Renal cortex interstitium (tissue), 11 donors: ENCODE measurements at regions not wholly inside any gene's neighbourhood (a gene's known extent, or its start where the extent isn't known, plus 50 kb on each side); places are given as distances from the start of the nearest gene placed in this dataset.

Source experiments
- DNase-seq, 11 donors: peaks; one replicate each; pipeline ENCODE4 v3.0.0-alpha.2; 2013; ENCODE audit warnings: low read depth in 9 of 11, low spot score in 4 of 11; ENCODE audit errors: extremely low read depth in 1 of 11

DNA sequence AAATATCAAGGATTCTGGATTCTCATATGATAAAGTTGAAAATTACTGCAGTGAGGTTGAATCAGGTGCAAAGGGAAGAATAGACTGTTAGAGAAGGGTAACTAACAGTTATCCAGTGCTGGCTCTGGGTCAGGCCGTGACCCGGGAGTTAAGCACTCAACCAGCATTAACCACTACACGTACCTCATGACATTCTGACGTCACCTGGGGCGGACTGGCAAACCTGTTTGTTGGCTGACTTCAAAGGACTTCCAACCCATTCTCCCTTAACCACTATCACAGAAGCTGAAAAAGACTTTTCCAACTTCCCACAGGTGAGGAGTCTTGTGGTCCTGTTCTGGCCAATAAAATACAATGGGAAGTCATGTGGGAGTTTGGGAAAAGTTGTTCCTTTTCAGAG, 268.9 kb downstream of the ENC1 start:
- no peak for DNase-seq

DNA sequence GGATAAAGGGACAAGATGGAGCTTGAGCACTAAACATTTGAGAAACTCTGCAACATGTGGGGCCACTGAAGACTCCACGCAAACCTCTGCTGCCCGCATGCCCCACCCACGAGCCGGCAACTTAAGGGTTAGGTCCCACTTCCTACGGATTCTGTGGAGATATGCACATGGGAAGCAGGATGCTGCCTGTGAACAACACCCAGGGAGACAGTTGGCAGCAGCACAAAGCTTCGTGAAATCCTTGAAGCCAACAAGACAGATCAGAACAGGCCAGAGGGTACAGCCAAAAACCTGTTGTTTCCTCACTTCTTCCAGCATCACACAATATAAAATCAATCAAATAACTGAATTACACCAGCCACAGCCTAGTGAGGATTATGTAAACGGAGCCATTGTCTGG, 270.4 kb downstream of the ENC1 start:
- DNase-seq: no peak

DNA sequence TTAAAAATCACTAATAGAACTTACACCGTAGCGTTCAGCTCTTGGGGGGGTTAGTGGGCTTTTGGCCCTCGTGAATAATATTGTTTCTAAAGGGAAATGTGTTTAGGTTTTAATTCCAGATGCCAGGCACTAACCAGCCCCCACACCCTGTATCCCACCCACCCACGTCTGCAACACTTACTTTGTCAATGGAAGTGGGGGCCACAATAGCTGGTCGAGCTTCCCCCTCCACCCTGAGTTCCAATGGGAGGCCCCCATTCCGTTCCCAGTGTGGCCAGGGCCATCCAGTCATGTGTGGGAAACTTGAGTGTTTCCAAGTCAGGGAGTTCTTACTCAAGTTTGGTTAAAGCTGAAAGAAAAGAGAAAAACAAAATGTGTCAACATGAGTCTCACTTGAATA, 271.4 kb downstream of the ENC1 start:
- DNase-seq: no peak

DNA sequence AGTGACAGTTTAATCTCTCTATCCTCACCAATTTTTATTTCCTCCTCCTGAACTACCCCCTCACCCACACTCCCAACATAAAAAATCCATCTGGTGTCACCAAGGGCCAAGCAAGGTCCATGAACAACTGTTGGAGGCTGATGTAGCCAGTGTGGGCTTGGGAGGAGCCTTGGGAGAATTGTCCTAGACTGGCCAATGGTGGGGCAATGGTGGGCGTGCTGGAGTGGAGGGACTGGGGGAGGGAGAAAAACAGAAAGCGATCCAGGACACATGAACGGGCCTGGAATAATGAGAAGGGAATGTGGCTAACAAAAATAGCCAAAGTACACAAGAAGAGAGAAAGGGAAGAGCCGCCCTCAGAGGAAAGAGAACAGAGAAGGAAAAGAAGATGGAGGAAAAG, 272.6 kb downstream of the ENC1 start:
- no peak for DNase-seq

DNA sequence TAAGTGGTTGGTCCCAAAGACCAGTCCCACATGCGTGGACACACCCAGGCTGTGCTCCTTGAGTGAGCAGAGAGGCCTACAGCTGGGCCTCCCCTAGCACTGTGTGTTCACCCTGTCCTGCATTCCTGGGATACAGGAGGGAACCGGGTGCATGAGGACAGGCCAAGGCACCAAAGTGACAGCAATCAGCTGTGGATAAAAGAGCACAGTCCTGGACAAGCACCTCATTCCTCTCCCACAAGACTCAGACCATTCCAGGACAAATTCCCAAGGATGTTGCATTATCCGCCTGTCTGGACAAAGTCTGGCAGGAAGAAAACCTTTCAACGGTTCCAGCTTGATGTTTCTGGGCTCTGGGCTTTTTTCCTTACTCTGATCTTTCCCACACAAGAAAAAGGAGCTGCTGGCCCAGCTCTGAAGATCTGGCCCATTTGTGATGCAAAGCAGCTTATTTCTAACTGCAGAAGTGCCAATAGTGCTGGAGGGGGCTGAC, 273.2 kb downstream of the ENC1 start:
- no peak for DNase-seq

DNA sequence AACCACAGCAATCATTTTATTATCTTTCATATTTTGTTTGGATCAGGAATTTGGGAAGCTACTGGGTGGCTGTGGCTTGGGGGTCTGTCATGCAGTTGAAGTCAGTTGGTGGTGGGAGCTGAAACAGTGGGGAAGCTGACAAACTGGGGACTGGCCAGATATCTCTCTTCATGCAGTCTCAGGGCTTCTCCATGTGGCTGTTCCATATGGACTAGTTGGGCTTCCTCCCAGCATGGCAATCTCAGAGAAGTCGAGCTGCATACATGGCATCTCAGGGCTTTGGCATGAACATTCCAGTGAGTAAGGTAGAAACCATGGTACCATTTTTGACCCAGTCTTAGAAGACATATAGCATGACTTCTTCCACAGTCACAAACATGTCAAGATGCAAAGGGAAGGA, 274.8 kb downstream of the ENC1 start:
- no peak for DNase-seq

DNA sequence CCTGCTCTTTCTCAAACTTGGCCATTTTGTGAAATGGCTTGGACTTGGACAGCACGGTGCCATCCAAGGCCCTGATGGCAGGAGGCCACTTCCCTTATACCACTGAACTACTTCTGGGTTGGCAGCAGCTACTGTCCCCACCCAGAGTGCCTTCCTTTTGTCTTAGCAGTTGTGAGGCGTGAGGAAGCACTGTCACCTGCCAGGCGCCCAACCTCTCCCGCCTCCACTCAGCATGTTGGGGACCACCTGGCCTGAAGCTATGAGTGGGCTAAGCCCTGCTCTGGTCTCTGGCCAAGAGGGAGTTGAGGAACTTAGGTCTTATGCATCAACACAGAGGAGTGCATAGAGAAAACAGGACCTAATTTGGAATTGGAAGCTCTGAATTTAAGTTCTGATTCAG, 276.0 kb downstream of the ENC1 start:
- DNase-seq: no peak

DNA sequence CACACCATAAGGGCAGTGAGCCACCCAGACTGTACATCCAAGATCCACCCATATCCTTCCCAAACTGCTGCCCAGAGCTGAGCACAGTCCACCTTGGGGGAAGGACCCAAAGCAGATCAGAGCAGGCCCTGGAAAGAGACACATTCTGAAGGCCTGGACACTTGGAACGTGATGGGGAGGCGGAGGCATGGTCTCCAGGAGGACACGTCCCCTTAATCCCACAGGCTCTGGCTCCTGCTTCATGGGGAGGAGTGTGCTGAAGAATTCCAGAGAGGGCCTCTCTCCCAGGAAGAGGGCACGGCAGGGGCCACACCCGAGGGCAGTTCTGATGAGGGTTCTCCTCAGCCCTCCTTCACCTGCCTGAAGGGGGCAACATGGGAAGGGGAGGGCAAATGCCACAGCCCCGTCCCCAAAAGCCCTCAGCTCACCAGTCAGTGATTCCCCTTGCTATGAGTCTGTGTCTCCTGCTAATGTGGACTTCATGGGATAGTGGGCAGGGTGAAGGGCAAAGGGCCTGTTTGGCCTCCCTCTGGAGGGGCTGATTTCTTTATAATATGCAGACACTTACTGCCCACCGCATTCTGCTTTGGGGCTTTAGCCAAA, 276.8 kb downstream of the ENC1 start:
- DNase-seq: no peak

DNA sequence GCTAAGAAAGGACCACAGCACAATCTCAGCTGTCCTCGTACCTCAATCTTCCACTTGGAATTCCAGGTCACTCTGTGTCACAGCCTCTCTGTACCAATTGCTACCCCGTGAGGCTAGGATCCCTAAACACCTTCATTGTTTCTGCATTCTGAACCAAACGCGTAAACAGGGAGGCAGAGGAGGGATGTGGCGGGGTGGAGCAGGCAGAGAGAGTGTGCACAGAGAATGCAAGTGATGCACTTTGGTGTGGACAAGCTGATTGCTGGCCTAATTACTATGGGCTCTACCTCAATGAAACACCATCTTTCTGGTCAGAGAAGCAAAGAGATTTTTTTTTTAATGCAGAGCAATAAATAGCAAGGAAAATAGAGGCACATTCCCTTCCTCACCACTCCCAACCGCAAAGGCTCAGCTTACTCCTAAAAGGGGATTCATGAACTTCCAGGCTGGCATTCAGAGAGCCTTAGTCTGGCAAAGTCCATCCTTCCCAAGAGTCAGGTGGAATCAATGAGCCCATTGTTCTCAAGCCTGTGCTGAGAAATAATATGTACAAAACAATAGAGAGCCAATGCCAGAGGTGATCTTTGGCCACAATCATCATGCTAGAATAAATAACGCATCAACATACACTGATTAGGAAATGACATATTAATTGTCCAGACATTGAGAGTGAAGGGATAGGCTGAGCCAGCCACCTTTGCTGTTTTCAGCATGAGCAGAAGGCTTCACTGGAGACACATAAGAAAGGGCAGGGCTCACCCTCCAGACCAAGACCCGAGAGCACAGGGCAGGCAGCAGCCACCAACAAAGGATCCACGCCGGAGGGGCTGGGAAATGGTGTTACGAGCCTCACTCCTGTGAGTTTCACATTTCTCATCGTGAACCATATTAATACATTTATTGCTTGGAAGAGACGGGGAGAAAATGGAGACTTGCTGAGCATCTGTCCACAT, 278.8 kb downstream of the ENC1 start:
- DNase-seq: no peak

DNA sequence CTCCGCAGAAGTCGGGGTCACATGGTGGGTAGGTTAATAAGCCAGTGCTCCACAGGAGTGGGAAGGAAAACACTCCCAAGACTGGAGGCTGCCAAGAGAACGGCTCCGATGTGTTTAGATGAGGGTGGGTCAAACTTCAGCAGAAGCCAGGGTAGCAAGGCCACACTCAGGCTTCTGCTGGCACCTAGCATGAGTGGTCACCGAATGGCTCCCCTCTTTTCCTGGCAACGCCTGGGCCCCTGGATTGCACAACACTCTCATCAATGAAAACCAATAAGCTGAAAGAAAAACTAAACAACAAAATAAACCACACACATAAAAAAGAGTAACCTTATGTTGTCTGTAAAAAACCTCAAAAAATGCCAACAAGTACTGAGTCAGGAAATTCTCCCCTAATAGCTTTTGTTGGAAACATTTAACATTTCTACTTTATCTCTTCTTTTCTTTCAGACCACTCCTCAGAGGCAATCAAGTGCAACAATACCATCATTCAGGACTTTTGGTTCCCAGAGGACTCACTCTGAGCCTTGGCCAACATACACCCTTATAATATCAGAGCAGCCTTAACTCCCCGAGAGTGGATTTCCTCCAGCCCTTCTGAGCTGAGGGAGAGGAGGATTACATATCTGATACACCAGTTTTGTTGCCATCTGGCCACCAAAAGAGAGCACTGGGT, 279.9 kb downstream of the ENC1 start:
- DNase-seq: no peak

DNA sequence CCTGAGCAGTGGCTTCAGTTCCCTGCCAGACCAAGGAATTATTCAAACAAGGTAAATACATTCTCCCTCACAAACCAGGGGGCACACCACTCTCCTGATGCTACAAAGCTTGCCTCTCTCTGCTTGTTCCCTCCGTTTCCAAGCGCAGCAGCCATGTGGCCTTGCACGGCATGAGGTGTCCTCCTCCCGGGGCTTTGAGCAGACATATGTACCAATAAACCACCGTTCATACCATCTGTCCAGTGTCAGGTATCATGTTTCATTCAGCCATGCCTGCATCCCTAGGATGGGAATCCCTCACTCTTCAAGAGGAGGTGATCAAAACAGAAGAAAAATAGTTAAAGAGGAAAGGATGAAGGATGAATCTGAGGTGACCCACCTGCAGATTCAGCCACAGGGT, 282.7 kb downstream of the ENC1 start:
- no peak for DNase-seq

DNA sequence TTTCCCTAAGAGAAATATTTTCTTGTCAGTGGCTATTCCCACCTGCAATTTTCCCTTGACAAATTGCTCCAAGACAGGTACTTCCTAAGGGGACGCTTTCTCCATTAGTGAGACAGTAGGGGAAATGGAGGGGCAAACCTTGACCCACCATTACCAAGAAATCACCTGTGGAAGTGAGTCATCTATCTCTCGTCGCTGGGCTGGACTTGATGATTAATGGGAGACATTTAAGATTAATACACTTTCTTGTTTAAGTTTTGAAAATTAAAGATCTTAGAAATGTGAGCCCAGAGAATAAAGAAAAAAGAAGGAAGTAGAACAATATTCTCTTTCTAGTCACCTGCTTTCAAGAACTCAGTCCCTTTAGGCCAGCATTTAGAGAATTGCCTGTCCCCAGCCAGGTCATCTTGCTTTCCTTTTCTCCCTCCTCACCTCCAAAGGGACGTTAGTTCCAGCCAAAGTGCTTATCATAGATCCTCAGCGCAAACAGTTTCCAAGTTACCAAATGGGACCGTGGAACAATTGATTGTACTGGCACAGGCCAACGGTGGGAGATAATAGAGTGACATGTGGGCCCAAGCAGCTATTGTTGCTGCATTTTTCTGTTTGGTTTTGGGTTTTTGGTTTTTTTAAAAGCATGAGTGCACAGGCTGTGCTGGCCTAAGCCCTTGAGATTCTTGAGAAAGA, 284.4 kb downstream of the ENC1 start:
- DNase-seq: no peak

DNA sequence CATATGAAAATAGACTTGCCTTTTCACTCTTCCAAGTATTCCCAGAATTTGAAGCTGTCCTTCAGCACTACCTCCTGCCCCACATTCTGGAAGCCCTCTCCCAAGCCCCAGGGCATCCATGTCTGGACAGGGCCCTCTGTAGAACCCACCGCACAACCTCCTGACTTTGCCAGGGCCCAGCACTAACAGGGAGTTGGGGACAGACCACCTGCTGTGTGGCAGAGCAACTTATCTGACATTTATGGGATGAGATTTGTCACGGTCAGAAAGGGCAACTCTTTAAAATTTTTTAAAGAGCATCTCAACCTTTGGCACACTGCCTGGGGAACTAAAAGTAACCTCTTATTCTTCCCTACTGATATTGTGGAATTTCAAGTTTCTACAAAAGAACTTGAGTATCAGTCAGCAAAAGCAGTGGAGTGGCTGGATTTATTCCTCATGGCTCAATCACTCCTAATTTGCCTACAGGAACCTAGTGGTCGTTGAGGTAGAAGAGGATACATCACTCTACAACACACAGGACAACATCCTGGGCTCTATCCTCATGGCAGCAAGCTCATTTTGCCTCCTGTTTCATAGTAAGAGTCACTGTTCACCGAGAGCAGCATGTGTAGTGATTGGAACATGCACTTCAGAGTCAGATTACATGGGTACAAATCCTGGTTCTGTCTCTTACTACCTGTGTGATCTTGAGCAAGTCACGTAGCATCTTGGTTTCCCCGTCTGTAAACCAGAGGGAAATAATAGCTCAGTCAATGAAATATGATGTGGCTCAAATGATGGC, 285.3 kb downstream of the ENC1 start:
- no peak for DNase-seq

DNA sequence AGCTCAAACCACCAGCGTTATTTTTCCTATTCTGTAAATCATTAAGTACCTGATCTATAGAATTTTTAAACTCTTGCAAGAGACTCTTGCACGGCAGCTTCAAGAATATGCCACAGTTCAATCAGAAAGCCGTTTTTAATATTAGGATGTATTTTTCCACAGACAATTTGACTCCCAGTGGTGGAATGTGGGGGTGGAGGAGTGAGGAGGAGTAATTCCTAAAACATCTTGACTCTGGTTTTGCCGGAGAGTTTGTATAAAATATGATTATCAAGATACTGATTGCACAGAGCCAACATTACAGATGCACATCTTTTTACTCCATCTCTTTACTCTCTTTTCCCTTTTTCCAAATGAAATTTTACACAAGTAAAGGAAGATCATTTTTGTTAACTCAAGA, 288.3 kb downstream of the ENC1 start:
- no peak for DNase-seq

DNA sequence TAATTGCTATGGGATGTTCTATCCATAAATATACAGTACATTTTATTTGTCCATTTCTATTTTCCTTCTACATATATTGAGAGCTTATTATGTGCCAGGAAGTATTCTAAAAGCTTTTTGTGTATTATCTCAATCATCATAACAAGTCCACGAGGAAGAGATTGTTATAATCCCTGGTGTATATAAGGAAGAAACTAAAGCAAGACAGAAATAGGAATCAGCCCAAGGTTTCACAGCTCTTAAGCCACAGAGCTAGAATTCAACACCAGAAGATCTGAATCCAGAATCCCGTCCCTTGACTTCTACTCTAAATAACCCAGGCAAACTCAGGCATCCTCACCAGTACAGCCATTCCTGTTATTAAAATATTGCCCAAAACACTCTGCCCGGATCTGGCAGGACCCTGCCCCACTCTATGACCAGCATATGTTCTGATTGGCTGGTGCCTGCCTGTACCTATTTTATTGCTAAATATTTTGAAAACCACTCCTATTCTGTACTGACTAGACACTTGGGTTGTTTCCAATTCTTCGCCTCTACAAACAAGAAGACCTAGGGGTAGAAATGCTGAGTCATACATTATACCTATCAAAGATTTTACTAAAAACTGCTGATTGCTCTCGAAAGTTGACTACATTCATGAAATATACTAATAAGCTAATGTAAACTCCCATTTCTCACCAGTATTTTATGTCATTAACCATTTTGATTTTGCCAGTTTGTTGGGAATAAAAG, 297.4 kb downstream of the ENC1 start:
- no peak for DNase-seq

DNA sequence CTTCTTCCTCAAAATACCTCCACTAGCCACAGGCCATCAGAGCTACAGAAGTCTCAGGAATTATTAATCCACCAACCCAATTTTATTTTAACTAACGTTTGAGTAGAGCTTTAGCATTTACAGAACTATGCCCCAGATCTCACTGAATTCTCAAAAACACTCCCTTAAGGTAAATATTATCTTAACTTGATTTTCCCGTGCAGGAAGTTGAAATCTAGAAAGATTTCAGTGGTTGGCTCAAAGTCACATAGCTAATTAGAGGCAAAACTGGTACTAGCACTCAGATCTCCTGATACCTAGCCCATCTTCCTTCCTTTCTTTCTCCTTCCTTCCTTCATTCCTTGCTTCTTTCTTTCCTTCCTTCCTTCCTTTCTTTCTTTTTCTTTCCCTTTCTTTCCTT, 298.3 kb downstream of the ENC1 start:
- DNase-seq: no peak

DNA sequence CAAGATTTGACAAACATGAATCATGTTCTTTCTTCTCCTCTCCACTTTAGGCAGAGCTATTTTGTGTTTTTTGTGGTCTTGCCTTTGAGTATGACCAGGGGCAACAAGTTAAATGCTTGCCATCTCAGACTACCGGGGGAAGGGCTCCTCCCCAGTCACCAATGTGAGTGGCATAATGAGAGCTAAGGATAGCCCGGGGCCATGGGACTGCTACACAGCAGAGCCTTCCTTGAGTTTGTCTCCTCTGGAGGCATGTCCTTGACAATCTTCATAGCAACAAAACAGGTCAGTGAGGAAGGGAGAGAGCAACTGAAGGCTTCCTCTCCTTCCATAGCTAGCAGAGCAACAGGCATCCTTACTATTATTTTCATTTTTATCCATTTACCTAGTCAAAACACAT, 299.3 kb downstream of the ENC1 start:
- DNase-seq: no peak

DNA sequence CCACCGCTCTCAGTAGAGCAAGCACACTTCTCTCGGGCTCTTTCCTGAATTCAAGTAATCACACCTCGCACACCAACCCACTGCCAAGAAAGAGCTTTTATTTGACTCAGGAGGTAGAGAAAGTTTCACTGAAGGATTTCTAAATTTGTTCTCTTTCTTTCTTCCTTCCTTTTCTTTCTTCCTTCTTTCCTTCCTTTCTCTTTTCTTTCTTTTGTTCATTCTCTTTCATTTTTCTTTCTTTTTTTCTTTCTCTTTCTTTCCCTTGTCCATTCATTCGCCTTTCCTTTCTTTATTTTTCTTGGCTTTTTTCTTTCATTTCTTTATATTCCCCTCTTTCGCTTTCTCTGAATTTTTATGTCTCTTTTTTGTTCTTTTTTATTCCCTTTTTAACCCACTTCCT, 300.1 kb downstream of the ENC1 start:
- no peak for DNase-seq
